ENCODE measurements at regions not wholly inside any gene's neighbourhood (a gene's known extent, or its start where the extent isn't known, plus 50 kb on each side); places are given as distances from the start of the nearest gene placed in this dataset.

- DNase-seq: no peak
These were observed 331.5 kb upstream of the NPVF start for GRCh38 chr7:25559581-25560367.

GRCh38 chr7:25562673-25563182 lies 334.4 kb upstream of the NPVF start:
- no peak for DNase-seq

GRCh38 chr7:25565002-25565401 lies 336.7 kb upstream of the NPVF start:
- peak; percentile 35 for DNase-seq

GRCh38 chr7:25565949-25566348 lies 337.7 kb upstream of the NPVF start:
- DNase-seq: peak; percentile 82

- DNase-seq: no peak
These were observed 339.1 kb upstream of the NPVF start for GRCh38 chr7:25567430-25567829.

GRCh38 chr7:25569765-25570164 lies 341.5 kb upstream of the NPVF start:
- DNase-seq: no peak

- DNase-seq: no peak
These were observed 344.1 kb upstream of the NPVF start for GRCh38 chr7:25572423-25572822.

GRCh38 chr7:25574828-25575227 lies 346.5 kb upstream of the NPVF start:
- no peak for DNase-seq

- no peak for DNase-seq
These were observed 347.3 kb upstream of the NPVF start for GRCh38 chr7:25575634-25576033.

GRCh38 chr7:25578991-25579777 lies 350.9 kb upstream of the NPVF start:
- no peak for DNase-seq

GRCh38 chr7:25579778-25580075 lies 351.4 kb upstream of the NPVF start:
- no peak for DNase-seq

GRCh38 chr7:25580141-25580540 lies 351.9 kb upstream of the NPVF start:
- DNase-seq: no peak

GRCh38 chr7:25583621-25584020 lies 355.3 kb upstream of the NPVF start:
- no peak for DNase-seq

GRCh38 chr7:25584112-25584938 lies 356.0 kb upstream of the NPVF start:
- DNase-seq: no peak

GRCh38 chr7:25586513-25586912 lies 358.2 kb upstream of the NPVF start:
- no peak for DNase-seq

- no peak for DNase-seq
These were observed 365.8 kb upstream of the NPVF start for GRCh38 chr7:25594122-25594521.

- DNase-seq: no peak
These were observed 366.4 kb upstream of the NPVF start for GRCh38 chr7:25594728-25595127.

- DNase-seq: no peak
These were observed 367.7 kb upstream of the NPVF start for GRCh38 chr7:25595996-25596395.

- DNase-seq: no peak
These were observed 368.2 kb upstream of the NPVF start for GRCh38 chr7:25596443-25596842.

- DNase-seq: no peak
These were observed 369.7 kb upstream of the NPVF start for GRCh38 chr7:25597946-25598345.

GRCh38 chr7:25598765-25599164 lies 370.5 kb upstream of the NPVF start:
- DNase-seq: no peak

- DNase-seq: no peak
These were observed 372.1 kb upstream of the NPVF start for GRCh38 chr7:25600262-25600920.
